Urinary bladder (tissue), 3 donors: ENCODE measurements at regions not wholly inside any gene's neighbourhood (a gene's known extent, or its start where the extent isn't known, plus 50 kb on each side); places are given as distances from the start of the nearest gene placed in this dataset.

Experiments used
- DNase-seq: peaks from one replicate; pipeline ENCODE4 v3.0.0-alpha.2; 2015; ENCODE audit errors: extremely low spot score
- H3K27ac ChIP-seq: one replicate; pipeline ENCODE4 v1.5.1; 2013; ENCODE audit warnings: low read depth, mild to moderate bottlenecking, moderate library complexity
- H3K36me3 ChIP-seq: one replicate; pipeline ENCODE4 v1.6.1; 2013; ENCODE audit warnings: mild to moderate bottlenecking, moderate library complexity; ENCODE audit not compliant: insufficient read depth
- H3K4me1 ChIP-seq: one replicate; pipeline ENCODE4 v1.6.1; 2013; ENCODE audit warnings: mild to moderate bottlenecking, moderate library complexity; ENCODE audit not compliant: insufficient read depth
- H3K4me3 ChIP-seq: one replicate; pipeline ENCODE4 v1.5.1; 2013; ENCODE audit warnings: low read depth, low read length
- WGBS: extraction: QIAGEN DNeasy Blood & Tissue Kit; methylation state at CpG from one replicate; pipeline ENCODE4 v1.1.7; 2013; 5-methylcytosine and 5-hydroxymethylcytosine counted together
- donor health status: healthy with polysubstance abuse.
- donor health status: healthy.

GRCh38 chr6:43966853-43967718 lies 160.2 kb downstream of the MRPL14 start:
- WGBS = 75% methylated on average over 10 of the region's 10 CpGs

GRCh38 chr6:43966374-43966658 lies 160.9 kb downstream of the MRPL14 start:
- no peaks in the 10 kb centered on the region for H3K4me1 ChIP-seq

More at GRCh38 chr6:43966853-43967718, 160.2 kb downstream of the MRPL14 start:
- no peaks in the 10 kb centered on the region for H3K4me1 ChIP-seq
- DNase-seq = no peak
- no peak overlapping the region for H3K27ac ChIP-seq
- H3K36me3 ChIP-seq = no peaks in the 10 kb centered on the region
- H3K4me3 ChIP-seq = no peak overlapping the region

GRCh38 chr6:43965628-43966373 lies 161.5 kb downstream of the MRPL14 start:
- no peak overlapping the region for H3K4me3 ChIP-seq

More at GRCh38 chr6:43966374-43966658, 160.9 kb downstream of the MRPL14 start:
- Histone ChIP-seq H3K27ac (no peak overlapping the region), H3K4me3 (no peak overlapping the region), H3K36me3 (no peaks in the 10 kb centered on the region)
- DNase-seq = no peak

GRCh38 chr6:43964659-43965570 lies 162.3 kb downstream of the MRPL14 start:
- H3K4me3 ChIP-seq = no peak overlapping the region
- no peaks in the 10 kb centered on the region for H3K36me3 ChIP-seq
- H3K4me1 ChIP-seq = no peaks in the 10 kb centered on the region
- no peak for DNase-seq
- H3K27ac ChIP-seq = no peak overlapping the region
- WGBS = 83% methylated on average over 6 of the region's 6 CpGs

More at GRCh38 chr6:43965628-43966373, 161.5 kb downstream of the MRPL14 start:
- no peak for DNase-seq
- 95% methylated on average over 3 of the region's 3 CpGs for WGBS
- no peak overlapping the region for H3K27ac ChIP-seq
- H3K36me3 ChIP-seq = no peaks in the 10 kb centered on the region
- no peaks in the 10 kb centered on the region for H3K4me1 ChIP-seq

DNA sequence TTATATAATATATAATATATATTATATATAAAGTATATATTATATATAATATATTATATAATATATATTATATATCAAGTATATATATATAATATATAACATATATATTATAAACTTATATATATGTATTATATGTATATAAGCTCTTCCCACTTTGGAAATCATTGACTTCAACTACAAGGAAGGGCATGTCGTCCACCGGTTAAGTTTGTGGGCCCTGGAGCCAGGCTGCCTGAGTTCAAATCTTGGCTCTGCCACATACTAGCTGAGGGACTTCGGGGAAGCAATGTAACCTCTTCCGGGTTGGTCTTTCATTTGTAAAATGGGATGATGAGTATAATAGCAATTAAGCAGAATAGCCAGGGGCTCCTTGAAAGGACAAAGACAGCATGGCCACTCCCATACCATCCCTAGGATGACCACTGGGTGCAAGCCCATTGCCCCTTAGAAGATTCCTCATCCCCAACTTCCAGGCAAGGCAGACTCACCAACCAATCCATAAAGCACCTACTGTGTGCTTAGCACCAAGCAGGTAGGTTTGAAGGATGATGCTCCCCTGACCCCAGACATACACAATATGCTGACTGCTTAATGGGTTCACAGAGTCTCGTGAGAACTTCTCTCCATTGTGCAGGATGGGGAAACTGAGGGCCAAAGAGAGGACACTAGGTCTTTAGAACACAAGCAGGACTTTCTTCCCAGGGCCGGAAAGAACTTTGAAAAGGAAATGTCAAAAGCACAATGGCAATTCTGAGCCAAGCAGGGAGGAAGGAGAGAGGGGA lies 163.2 kb downstream of the MRPL14 start:
- 85% methylated on average over 6 of the region's 6 CpGs for WGBS
- no peak for DNase-seq
- no peak overlapping the region for H3K27ac ChIP-seq
- H3K36me3 ChIP-seq = no peaks in the 10 kb centered on the region
- H3K4me3 ChIP-seq = no peak overlapping the region
- H3K4me1 ChIP-seq = no peaks in the 10 kb centered on the region

- WGBS = 96% methylated on average over 1 of the region's 1 CpG
- Histone ChIP-seq H3K27ac (no peak overlapping the region), H3K4me3 (no peak overlapping the region), H3K4me1 (no peaks in the 10 kb centered on the region), H3K36me3 (no peaks in the 10 kb centered on the region)
- no peak for DNase-seq
Measured at GRCh38 chr6:43963203-43963602, 164.0 kb downstream of the MRPL14 start.

- Histone ChIP-seq H3K27ac (no peak overlapping the region), H3K36me3 (no peaks in the 10 kb centered on the region), H3K4me3 (no peak overlapping the region), H3K4me1 (no peaks in the 10 kb centered on the region)
- no peak for DNase-seq
- WGBS = 92% methylated on average over 5 of the region's 5 CpGs
Measured at GRCh38 chr6:43962458-43962857, 164.8 kb downstream of the MRPL14 start.

- Histone ChIP-seq H3K27ac (no peak overlapping the region), H3K4me3 (no peak overlapping the region), H3K36me3 (no peaks in the 10 kb centered on the region), H3K4me1 (no peaks in the 10 kb centered on the region)
- no peak for DNase-seq
- WGBS = 82% methylated on average over 3 of the region's 3 CpGs
Measured at GRCh38 chr6:43957273-43957672, 170.0 kb downstream of the MRPL14 start.

GRCh38 chr6:43956478-43956877 lies 170.8 kb downstream of the MRPL14 start:
- Histone ChIP-seq H3K4me1 (no peaks in the 10 kb centered on the region), H3K4me3 (no peak overlapping the region), H3K36me3 (no peaks in the 10 kb centered on the region), H3K27ac (no peak overlapping the region)
- DNase-seq = no peak
- 92% methylated on average over 3 of the region's 3 CpGs for WGBS

DNA sequence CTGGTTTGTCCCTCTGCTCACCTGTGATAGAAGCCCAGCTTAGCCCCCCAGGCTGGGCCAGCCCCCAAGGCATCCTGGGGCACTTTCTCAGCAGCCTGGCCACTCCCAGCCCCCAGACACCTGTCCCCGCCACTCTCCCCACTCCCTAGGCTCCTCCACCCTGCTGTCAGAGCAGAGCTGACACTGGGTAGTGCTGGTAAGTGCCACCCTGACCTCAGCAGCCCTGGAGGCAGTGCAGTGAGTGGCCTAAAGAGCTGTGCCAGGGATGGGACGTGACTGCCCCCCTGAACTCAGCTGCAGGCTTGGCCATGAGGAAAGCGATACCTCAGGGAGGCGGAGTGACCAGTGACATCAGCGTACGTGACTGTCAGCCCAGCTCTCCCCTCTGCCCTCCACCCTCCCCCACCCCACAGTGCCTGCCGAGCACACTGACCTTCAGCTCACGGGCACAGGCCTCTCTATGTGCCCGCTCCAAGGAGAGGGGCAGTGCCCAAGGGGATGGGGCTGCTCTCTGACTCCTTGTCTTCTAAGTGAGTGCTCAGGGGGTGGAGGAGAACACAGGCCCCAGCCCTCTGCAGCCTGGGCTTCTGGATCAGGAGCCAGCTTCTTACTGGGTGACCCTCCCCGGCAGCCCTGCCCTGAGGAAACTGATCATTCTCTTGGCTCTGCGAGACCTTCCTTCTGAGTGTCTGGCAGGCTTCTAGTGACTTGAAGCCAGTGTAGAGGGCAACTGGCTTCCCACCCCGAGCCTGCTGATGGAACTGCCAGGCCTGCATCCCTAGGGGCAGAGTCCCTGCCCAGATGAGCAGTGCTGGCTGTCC lies 172.7 kb downstream of the MRPL14 start:
- no peaks in the 10 kb centered on the region for H3K4me1 ChIP-seq

DNA sequence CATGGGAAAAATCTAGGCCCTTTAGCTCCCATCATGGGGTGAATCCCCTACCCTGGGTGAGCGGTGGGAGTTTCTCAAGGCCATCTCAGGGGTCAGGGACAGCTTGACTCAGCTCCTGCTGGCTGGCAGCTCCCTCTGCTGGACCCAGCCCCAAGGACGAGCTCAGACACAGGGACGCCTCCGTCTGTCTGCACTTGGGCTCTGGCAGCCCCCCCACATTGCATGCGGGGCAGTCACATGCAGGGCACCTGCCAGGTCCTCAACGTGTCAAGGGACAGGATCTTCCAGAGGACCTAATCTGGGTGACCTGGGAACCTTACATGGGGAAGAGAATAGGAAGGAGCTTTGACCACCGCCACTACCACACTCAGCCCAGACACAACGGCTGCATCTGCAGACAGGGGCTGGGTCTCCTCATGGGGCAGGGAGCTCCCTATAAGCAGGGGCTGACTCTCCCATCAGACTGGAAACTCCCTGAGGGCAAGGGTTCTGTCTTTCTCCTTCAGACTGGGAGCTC lies 173.4 kb downstream of the MRPL14 start:
- Histone ChIP-seq H3K4me3 (no peak overlapping the region), H3K36me3 (no peaks in the 10 kb centered on the region), H3K4me1 (no peaks in the 10 kb centered on the region), H3K27ac (no peak overlapping the region)
- no peak for DNase-seq
- 43% methylated on average over 8 of the region's 8 CpGs for WGBS

More for the DNA sequence above, 172.7 kb downstream of the MRPL14 start:
- Histone ChIP-seq H3K36me3 (no peaks in the 10 kb centered on the region), H3K4me3 (no peak overlapping the region), H3K27ac (no peak overlapping the region)
- no peak for DNase-seq
- 89% methylated on average over 12 of the region's 12 CpGs for WGBS

DNA sequence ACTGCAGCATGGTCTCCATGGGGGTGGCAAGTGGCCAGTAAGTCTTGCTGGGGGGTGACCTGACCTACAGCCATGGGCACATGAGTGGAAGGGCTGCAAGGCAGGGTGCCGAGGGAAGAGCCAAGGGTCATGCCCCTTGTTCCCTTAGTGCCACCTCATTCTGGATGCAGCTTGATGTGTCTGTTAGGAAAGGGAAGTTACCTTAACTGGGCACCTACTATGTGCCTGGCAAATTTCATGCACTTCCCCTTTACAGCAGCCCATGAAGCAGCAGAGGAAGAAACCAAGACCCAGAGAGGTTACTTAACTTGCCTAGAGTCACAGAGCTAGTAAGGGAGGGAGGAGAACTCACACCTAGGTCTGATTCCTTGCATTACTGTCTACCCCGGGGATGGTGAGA lies 174.0 kb downstream of the MRPL14 start:
- no peak overlapping the region for H3K4me3 ChIP-seq
- H3K4me1 ChIP-seq = no peaks in the 10 kb centered on the region
- no peaks in the 10 kb centered on the region for H3K36me3 ChIP-seq
- WGBS = 81% methylated on average over 2 of the region's 2 CpGs
- no peak for DNase-seq
- H3K27ac ChIP-seq = no peak overlapping the region
